Liver (tissue), 8 donors: ENCODE measurements at regions not wholly inside any gene's neighbourhood (a gene's known extent, or its start where the extent isn't known, plus 50 kb on each side); places are given as distances from the start of the nearest gene placed in this dataset.
"Not testable (repeated sequence)": the region's sequence is repeated elsewhere in the genome, so short reads cannot be mapped to it uniquely, and the experiment has no call there.

Experiments
- DNase-seq: peaks from one replicate; pipeline ENCODE4 v3.0.0-alpha.2; 2017; ENCODE audit warnings: low spot score
- H3K27ac ChIP-seq, 2 donors: one replicate each; pipeline ENCODE4 v1.7.0; 2013; ENCODE audit warnings: inconsistent platforms in 2 of 2, low read length in 2 of 2, control low read depth in 1 of 2, low read depth in 1 of 2, mild to moderate bottlenecking in 1 of 2
- H3K27me3 ChIP-seq, 4 donors: one replicate each; pipeline versions ENCODE4 v1.6.1 to v1.7.0; 2013; ENCODE audit warnings: low read length in 3 of 4, inconsistent platforms in 1 of 4, mild to moderate bottlenecking in 1 of 4, moderate library complexity in 1 of 4; ENCODE audit not compliant: control insufficient read depth in 4 of 4, insufficient read depth in 4 of 4
- H3K36me3 ChIP-seq, 4 donors: one replicate each; pipeline versions ENCODE4 v1.6.1 to v1.7.0; 2013; ENCODE audit warnings: low read length in 3 of 4, mild to moderate bottlenecking in 3 of 4, low read depth in 1 of 4, moderate library complexity in 1 of 4; ENCODE audit not compliant: control insufficient read depth in 4 of 4, insufficient read depth in 3 of 4
- H3K4me1 ChIP-seq, 4 donors: one replicate each; pipeline versions ENCODE4 v1.6.1 to v1.7.0; 2013; ENCODE audit warnings: low read length in 3 of 4, mild to moderate bottlenecking in 3 of 4, moderate library complexity in 1 of 4; ENCODE audit not compliant: control insufficient read depth in 4 of 4, insufficient read depth in 4 of 4
- H3K4me3 ChIP-seq, 3 donors: one replicate each; pipeline versions ENCODE4 v1.6.1 to v1.7.0; 2013; ENCODE audit warnings: low read length in 3 of 3, control low read depth in 1 of 3, low read depth in 1 of 3, mild to moderate bottlenecking in 1 of 3
- H3K9ac ChIP-seq, 2 donors: one replicate each; pipeline ENCODE4 v1.7.0; 2013; ENCODE audit warnings: low read length in 2 of 2, mild to moderate bottlenecking in 2 of 2, moderate library complexity in 2 of 2, control low read depth in 1 of 2, low read depth in 1 of 2
- H3K9me3 ChIP-seq, 4 donors: one replicate each; pipeline versions ENCODE4 v1.6.1 to v1.7.0; 2013; ENCODE audit warnings: low read length in 3 of 4; ENCODE audit not compliant: control insufficient read depth in 4 of 4
- CTCF ChIP-seq: fragments of 150-350 bp; IDR thresholded peaks from 2 replicates; pipeline ENCODE4 v1.5.1; 2017; ENCODE audit warnings: improper control_type of control experiment, low read depth, low read length; ENCODE audit not compliant: missing input control
- HNF4G ChIP-seq: IDR thresholded peaks from 2 replicates; pipeline ENCODE4 v1.6.1; 2016; ENCODE audit warnings: antibody characterized with exemption
- NR2F2 ChIP-seq: IDR thresholded peaks from 2 replicates; pipeline ENCODE4 v1.6.1; 2016; ENCODE audit warnings: antibody characterized with exemption
- RAD21 ChIP-seq, 2 donors: IDR thresholded peaks; 2 replicates each; pipeline ENCODE4 v1.6.1; 2016; ENCODE audit warnings: antibody characterized with exemption in 2 of 2, mild to moderate bottlenecking in 2 of 2
- SP1 ChIP-seq: IDR thresholded peaks from 2 replicates; pipeline ENCODE4 v1.6.1; 2018; ENCODE audit warnings: antibody characterized with exemption, mild to moderate bottlenecking
- TAF1 ChIP-seq: conservative IDR thresholded peaks from 2 replicates; pipeline ENCODE4 v1.6.1; 2016; ENCODE audit warnings: antibody characterized with exemption, mild to moderate bottlenecking
- YY1 ChIP-seq: IDR thresholded peaks from 2 replicates; pipeline ENCODE4 v1.6.1; 2016; ENCODE audit warnings: antibody characterized with exemption, mild to moderate bottlenecking
- ZBTB33 ChIP-seq: IDR thresholded peaks from 2 replicates; pipeline ENCODE4 v1.6.1; 2016; ENCODE audit warnings: antibody characterized with exemption
- WGBS: extraction: QIAGEN DNeasy Blood & Tissue Kit; methylation state at CpG from one replicate; pipeline ENCODE4 v1.1.7; 2013; 5-methylcytosine and 5-hydroxymethylcytosine counted together
- TF ChIP-seq, protein P1 (sequence below): IDR thresholded peaks from 2 replicates; pipeline ENCODE4 v1.6.1; 2016; ENCODE audit warnings: antibody characterized with exemption
- TF ChIP-seq, protein P2 (sequence below): IDR thresholded peaks from 2 replicates; pipeline ENCODE4 v1.6.1; 2016; ENCODE audit warnings: antibody characterized with exemption
- donor health status: healthy.
- donor health status: healthy.
- donor health status: healthy.
- donor health status: healthy.
- donor health status: healthy.

DNA sequence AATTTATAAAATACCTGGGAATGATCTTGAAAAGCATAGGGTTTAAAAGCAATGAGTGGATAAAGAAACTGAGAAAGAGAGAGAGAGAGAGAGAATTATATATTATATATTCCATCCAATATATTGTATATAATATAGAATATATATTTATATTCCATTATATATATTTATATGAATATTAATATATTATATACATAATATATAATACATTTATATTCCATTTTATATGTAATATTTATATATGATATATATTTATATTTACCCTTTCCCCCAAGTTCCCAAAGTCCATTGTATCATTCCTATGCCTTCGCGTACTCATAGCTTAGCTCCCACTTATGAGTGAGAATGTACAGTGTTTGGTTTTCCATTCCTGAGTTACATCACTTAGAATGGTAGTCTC, 69.9 kb upstream of the SLC35F3 start:
- H3K36me3 ChIP-seq, result no peaks in the 10 kb centered on the region
- no peak for DNase-seq
- peaks cover 0 to 1% (median 0%) of the 10 kb centered on the region in 4 donors for H3K9me3 ChIP-seq
- H3K4me3 ChIP-seq, result no peak overlapping the region
- no peak overlapping the region for H3K9ac ChIP-seq
- H3K27me3 ChIP-seq, result no peaks in the 10 kb centered on the region
- H3K27ac ChIP-seq, result no peak overlapping the region
- no peaks in the 10 kb centered on the region for H3K4me1 ChIP-seq
- TF ChIP-seq, protein P1, sequence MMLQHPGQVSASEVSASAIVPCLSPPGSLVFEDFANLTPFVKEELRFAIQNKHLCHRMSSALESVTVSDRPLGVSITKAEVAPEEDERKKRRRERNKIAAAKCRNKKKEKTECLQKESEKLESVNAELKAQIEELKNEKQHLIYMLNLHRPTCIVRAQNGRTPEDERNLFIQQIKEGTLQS, result no peak
- no peak for TF ChIP-seq TAF1
- WGBS, result 99% methylated on average over 2 of the region's 2 CpGs

- WGBS, result 93% methylated on average over 4 of the region's 4 CpGs
- not testable (repeated sequence) for H3K9ac ChIP-seq, H3K9me3 ChIP-seq, H3K36me3 ChIP-seq, DNase-seq, H3K27ac ChIP-seq, H3K4me1 ChIP-seq, H3K27me3 ChIP-seq, H3K4me3 ChIP-seq
Observed at GRCh38 chr1:233838207-233838606, 66.3 kb upstream of the SLC35F3 start.

GRCh38 chr1:233843525-233844204, 60.8 kb upstream of the SLC35F3 start:
- TF ChIP-seq, protein P2, sequence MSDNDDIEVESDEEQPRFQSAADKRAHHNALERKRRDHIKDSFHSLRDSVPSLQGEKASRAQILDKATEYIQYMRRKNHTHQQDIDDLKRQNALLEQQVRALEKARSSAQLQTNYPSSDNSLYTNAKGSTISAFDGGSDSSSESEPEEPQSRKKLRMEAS, result no peak
- TF ChIP-seq HNF4G (no peak), SP1 (no peak), RAD21 (IDR thresholded peaks at IDR 0.05) (no peak), YY1 (no peak), NR2F2 (no peak), ZBTB33 (no peak), TAF1 (no peak), CTCF (no peak)
- Histone ChIP-seq H3K36me3 (no peaks in the 10 kb centered on the region), H3K4me1 (no peaks in the 10 kb centered on the region), H3K27ac (no peak overlapping the region), H3K9me3 (peaks cover 0 to 3% (median 0%) of the 10 kb centered on the region in 4 donors), H3K4me3 (no peak overlapping the region), H3K9ac (no peak overlapping the region), H3K27me3 (no peaks in the 10 kb centered on the region)
- 78% methylated on average over 9 of the region's 9 CpGs for WGBS
- no peak for DNase-seq
